ENCODE measurements at regions not wholly inside any gene's neighbourhood (a gene's known extent, or its start where the extent isn't known, plus 50 kb on each side); places are given as distances from the start of the nearest gene placed in this dataset.
"Not testable (repeated sequence)": the region's sequence is repeated elsewhere in the genome, so short reads cannot be mapped to it uniquely, and the experiment has no call there.

DNA sequence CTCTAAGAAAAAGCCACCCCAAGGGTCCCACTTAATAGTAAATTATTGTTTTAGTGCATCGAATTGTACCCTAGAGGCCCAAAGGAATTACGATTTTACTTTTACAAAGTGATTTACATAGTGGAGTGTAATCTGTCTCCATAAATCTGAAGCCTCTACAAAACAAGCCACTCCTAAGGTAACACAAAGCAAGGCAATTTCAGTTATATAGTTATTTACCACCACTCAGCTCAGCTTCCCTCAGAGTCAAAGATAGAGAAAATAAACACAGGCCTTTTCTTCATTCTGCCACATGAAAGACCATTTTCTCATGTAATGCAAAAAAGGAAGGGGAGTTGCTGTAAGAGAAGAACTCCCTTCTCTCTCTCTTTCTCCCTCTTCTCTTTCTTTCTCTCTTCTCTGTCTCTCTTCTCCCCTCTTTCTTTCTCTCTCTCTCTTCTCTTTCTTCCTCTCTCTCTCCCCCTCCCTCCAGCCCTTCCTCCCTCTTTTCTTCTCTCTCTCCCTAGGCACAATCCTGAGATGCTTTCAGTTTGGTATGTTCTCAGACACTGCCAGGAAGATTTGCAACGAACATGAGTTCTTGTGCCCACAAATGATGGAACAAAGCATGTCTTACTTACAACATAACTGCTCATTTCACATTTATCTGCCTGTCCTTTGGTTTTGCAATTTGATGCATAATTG, 264.5 kb downstream of the BCL2 start:
- peak; percentile 66 for ATAC-seq (ENCODE audit: insufficient read depth, low read depth)
- H3K27ac ChIP-seq (ENCODE audit: low read length): peak overlapping the region; percentile 44
- H3K4me2 ChIP-seq (ENCODE audit: insufficient read depth, low read length): peak overlapping the region; percentile 13; the same call in 1 of the 2 replicates
- H3K9me3 ChIP-seq (ENCODE audit: insufficient read depth, low read length, severe bottlenecking): no peaks in the 10 kb centered on the region
- no peak overlapping the region for H3K4me3 ChIP-seq (ENCODE audit: low read depth in 1 of 2, low read length in 2 of 2)
- peaks cover 17% of the 10 kb centered on the region for H3K4me1 ChIP-seq (ENCODE audit: insufficient read depth, low read length)
- DNase-seq: no peak
- 0 out of 2 replicates have a peak overlapping the region, but pooled peaks have one; percentile 0 for H3K9ac ChIP-seq (ENCODE audit: low read depth, low read length)
- no peaks in the 10 kb centered on the region for H4K20me1 ChIP-seq (ENCODE audit: insufficient read depth, low read length)
- peak overlapping the region; percentile 70 for H2AFZ ChIP-seq (ENCODE audit: low read depth, low read length)
- TF ChIP-seq, protein P1, sequence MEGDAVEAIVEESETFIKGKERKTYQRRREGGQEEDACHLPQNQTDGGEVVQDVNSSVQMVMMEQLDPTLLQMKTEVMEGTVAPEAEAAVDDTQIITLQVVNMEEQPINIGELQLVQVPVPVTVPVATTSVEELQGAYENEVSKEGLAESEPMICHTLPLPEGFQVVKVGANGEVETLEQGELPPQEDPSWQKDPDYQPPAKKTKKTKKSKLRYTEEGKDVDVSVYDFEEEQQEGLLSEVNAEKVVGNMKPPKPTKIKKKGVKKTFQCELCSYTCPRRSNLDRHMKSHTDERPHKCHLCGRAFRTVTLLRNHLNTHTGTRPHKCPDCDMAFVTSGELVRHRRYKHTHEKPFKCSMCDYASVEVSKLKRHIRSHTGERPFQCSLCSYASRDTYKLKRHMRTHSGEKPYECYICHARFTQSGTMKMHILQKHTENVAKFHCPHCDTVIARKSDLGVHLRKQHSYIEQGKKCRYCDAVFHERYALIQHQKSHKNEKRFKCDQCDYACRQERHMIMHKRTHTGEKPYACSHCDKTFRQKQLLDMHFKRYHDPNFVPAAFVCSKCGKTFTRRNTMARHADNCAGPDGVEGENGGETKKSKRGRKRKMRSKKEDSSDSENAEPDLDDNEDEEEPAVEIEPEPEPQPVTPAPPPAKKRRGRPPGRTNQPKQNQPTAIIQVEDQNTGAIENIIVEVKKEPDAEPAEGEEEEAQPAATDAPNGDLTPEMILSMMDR (IDR thresholded peaks at IDR 0.05; ENCODE audit: borderline replicate concordance, extremely low read depth, low read length, poor library complexity, severe bottlenecking): no peak
- H3K79me2 ChIP-seq (ENCODE audit: insufficient read depth, low read length): no peaks in the 10 kb centered on the region
- H3K36me3 ChIP-seq (ENCODE audit: insufficient read depth, low read length): no peaks in the 10 kb centered on the region
- no peaks in the 10 kb centered on the region for H3K27me3 ChIP-seq (ENCODE audit: insufficient read depth, low read length, poor library complexity)

DNA sequence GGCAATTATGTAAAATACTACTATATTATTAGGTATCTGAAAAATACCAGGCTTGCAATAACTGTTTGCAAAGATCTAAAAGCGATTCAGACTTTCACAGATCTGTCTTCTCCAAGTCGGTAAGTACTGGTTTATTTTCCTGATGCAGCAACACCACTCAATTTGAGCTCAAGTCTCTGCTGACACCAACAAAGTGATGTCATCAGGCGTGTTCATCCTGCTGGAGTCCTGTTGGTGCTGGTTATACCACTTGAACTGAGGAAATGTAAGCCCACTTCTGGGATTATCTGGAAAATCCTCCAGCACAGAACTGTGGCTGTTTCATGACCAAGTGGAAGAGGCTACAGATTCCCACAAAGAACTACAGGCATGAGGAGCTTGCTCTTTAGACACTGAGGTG, 267.6 kb downstream of the BCL2 start:
- H3K36me3 ChIP-seq (ENCODE audit: insufficient read depth, low read length): no peaks in the 10 kb centered on the region
- no peaks in the 10 kb centered on the region for H3K9me3 ChIP-seq (ENCODE audit: insufficient read depth, low read length, severe bottlenecking)
- no peaks in the 10 kb centered on the region for H3K79me2 ChIP-seq (ENCODE audit: insufficient read depth, low read length)
- H2AFZ ChIP-seq (ENCODE audit: low read depth, low read length): no peak overlapping the region
- no peak for ATAC-seq (ENCODE audit: insufficient read depth, low read depth)
- no peak for DNase-seq
- TF ChIP-seq EZH2 (IDR thresholded peaks at IDR 0.05; ENCODE audit: borderline replicate concordance, low read depth, low read length, severe bottlenecking): no peak
- TF ChIP-seq, protein P1 (IDR thresholded peaks at IDR 0.05; ENCODE audit: borderline replicate concordance, extremely low read depth, low read length, poor library complexity, severe bottlenecking): no peak
- H4K20me1 ChIP-seq (ENCODE audit: insufficient read depth, low read length): no peaks in the 10 kb centered on the region
- H3K27ac ChIP-seq (ENCODE audit: low read length): no peak overlapping the region
- H3K4me3 ChIP-seq (ENCODE audit: low read depth in 1 of 2, low read length in 2 of 2): no peak overlapping the region
- H3K9ac ChIP-seq (ENCODE audit: low read depth, low read length): no peak overlapping the region
- no peaks in the 10 kb centered on the region for H3K27me3 ChIP-seq (ENCODE audit: insufficient read depth, low read length, poor library complexity)
- H3K4me1 ChIP-seq (ENCODE audit: insufficient read depth, low read length): peaks cover 17% of the 10 kb centered on the region
- H3K4me2 ChIP-seq (ENCODE audit: insufficient read depth, low read length): no peak overlapping the region

DNA sequence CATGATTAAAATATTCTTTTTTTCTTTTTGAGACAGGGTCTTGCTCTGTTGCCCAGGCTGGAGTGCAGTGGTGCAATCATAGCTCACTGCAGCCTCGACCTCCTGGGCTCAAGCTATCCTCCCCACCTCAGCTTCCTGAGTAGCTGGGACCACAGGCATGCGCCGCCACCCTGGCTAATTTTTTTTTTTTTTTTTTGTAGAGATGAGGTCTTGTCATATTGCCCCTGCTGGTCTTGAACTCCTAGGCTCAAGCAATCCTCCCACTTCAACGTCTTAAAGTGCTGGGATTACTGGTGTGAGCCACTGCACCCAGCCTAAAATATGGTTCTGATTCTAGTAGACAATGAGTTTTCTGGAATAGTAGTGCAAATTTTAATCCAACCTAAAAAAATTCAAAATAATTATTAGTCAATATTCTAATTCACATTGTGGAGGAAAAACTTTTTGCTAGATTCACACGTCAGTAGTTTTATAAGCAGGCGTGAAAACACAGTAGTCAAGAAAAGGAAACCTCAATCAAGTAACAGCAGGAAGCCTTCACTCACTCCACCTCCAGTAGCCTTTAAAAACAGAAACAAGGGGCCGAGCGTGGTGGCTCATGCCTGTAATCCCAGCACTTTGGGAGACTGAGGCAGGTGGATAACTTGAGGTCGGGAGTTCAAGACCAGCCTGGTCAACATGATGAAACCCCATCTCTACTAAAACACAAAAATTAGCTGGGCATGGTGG, 268.7 kb downstream of the BCL2 start:
- not testable (repeated sequence) for H3K4me3 ChIP-seq (ENCODE audit: low read depth in 1 of 2, low read length in 2 of 2); ATAC-seq (ENCODE audit: insufficient read depth, low read depth); H3K9me3 ChIP-seq (ENCODE audit: insufficient read depth, low read length, severe bottlenecking); H3K27me3 ChIP-seq (ENCODE audit: insufficient read depth, low read length, poor library complexity); H3K79me2 ChIP-seq (ENCODE audit: insufficient read depth, low read length); H3K4me2 ChIP-seq (ENCODE audit: insufficient read depth, low read length); H4K20me1 ChIP-seq (ENCODE audit: insufficient read depth, low read length); H3K9ac ChIP-seq (ENCODE audit: low read depth, low read length); H2AFZ ChIP-seq (ENCODE audit: low read depth, low read length); H3K36me3 ChIP-seq (ENCODE audit: insufficient read depth, low read length); DNase-seq; H3K27ac ChIP-seq (ENCODE audit: low read length)
- H3K4me1 ChIP-seq (ENCODE audit: insufficient read depth, low read length): peaks cover 17% of the 10 kb centered on the region

DNA sequence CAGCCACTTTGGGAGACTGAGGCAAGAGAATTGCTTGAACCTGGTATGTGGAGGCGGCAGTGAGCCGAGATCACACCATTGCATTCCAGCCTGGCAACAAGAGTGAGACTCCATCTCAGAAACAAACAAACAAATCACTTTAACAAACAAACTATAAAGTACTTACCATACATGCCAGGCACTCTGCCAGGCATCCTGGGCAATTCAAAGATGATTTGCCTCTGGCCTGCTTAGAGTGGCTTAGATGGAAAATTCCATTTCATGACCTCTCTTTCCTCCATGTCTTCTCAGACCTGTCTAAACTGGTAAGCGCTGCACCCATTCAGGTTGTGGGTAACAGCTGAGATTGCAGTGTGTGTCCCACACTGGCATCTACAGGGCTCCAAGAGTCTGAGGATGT, 273.2 kb downstream of the BCL2 start:
- ATAC-seq (ENCODE audit: insufficient read depth, low read depth) (peak; percentile 39; the same call in 1 of the 3 replicates), DNase-seq (no peak)
- Histone ChIP-seq H3K79me2 (ENCODE audit: insufficient read depth, low read length) (no peaks in the 10 kb centered on the region), H3K9ac (ENCODE audit: low read depth, low read length) (no peak overlapping the region), H3K4me2 (ENCODE audit: insufficient read depth, low read length) (no peak overlapping the region), H3K4me3 (ENCODE audit: low read depth in 1 of 2, low read length in 2 of 2) (no peak overlapping the region), H3K27ac (ENCODE audit: low read length) (no peak overlapping the region), H2AFZ (ENCODE audit: low read depth, low read length) (no peak overlapping the region), H3K36me3 (ENCODE audit: insufficient read depth, low read length) (no peaks in the 10 kb centered on the region), H3K9me3 (ENCODE audit: insufficient read depth, low read length, severe bottlenecking) (peaks cover 9% of the 10 kb centered on the region), H3K4me1 (ENCODE audit: insufficient read depth, low read length) (peaks cover under 1% of the 10 kb centered on the region; the same call in 1 of the 2 replicates), H3K27me3 (ENCODE audit: insufficient read depth, low read length, poor library complexity) (no peaks in the 10 kb centered on the region), H4K20me1 (ENCODE audit: insufficient read depth, low read length) (no peaks in the 10 kb centered on the region)
- no peak for TF ChIP-seq EZH2 (IDR thresholded peaks at IDR 0.05; ENCODE audit: borderline replicate concordance, low read depth, low read length, severe bottlenecking)
- TF ChIP-seq, protein P1 (IDR thresholded peaks at IDR 0.05; ENCODE audit: borderline replicate concordance, extremely low read depth, low read length, poor library complexity, severe bottlenecking): no peak
